AML-193 (cell line): ENCODE measurements at regions not wholly inside any gene's neighbourhood (a gene's known extent, or its start where the extent isn't known, plus 50 kb on each side); places are given as distances from the start of the nearest gene placed in this dataset.

Experiments used
- DNase-seq, 2 experiments: peaks; one replicate each; lab custom pipeline; 2025; lab: John Stamatoyannopoulos, UW

GRCh38 chr3:187954873-187955586 lies 198.9 kb upstream of the LPP start:
- DNase-seq = peak; percentile 100

GRCh38 chr3:187955587-187955952 lies 198.4 kb upstream of the LPP start:
- DNase-seq = no peak

- DNase-seq = no peak
These were observed 196.8 kb upstream of the LPP start for GRCh38 chr3:187957165-187957581.

GRCh38 chr3:187957582-187957981 lies 196.4 kb upstream of the LPP start:
- DNase-seq = no peak

- no peak for DNase-seq
These were observed 195.4 kb upstream of the LPP start for GRCh38 chr3:187958432-187959003.

- no peak for DNase-seq
These were observed 193.1 kb upstream of the LPP start for GRCh38 chr3:187960820-187961219.

GRCh38 chr3:187961366-187961765 lies 192.6 kb upstream of the LPP start:
- no peak for DNase-seq

GRCh38 chr3:187963003-187963676 lies 190.8 kb upstream of the LPP start:
- peak in 1 of 2 experiments; percentile 50 for DNase-seq

- DNase-seq = peak; percentile 93 to 94
These were observed 190.1 kb upstream of the LPP start for GRCh38 chr3:187963677-187964385.

- no peak for DNase-seq
These were observed 189.2 kb upstream of the LPP start for GRCh38 chr3:187964760-187965159.

GRCh38 chr3:187966096-187966495 lies 187.9 kb upstream of the LPP start:
- DNase-seq = peak in 1 of 2 experiments; percentile 17

- no peak for DNase-seq
These were observed 187.1 kb upstream of the LPP start for GRCh38 chr3:187966636-187967406.

- no peak for DNase-seq
These were observed 186.0 kb upstream of the LPP start for GRCh38 chr3:187967993-187968392.

- peak; percentile 87 to 91 for DNase-seq
These were observed 184.9 kb upstream of the LPP start for GRCh38 chr3:187968883-187969580.

GRCh38 chr3:187969581-187969950 lies 184.4 kb upstream of the LPP start:
- no peak for DNase-seq

- DNase-seq = no peak
These were observed 183.9 kb upstream of the LPP start for GRCh38 chr3:187970106-187970505.

GRCh38 chr3:187971629-187972028 lies 182.3 kb upstream of the LPP start:
- no peak for DNase-seq

- no peak for DNase-seq
These were observed 181.5 kb upstream of the LPP start for GRCh38 chr3:187972454-187972853.

- no peak for DNase-seq
These were observed 179.7 kb upstream of the LPP start for GRCh38 chr3:187973977-187974870.

GRCh38 chr3:187974871-187975271 lies 179.1 kb upstream of the LPP start:
- DNase-seq = no peak
